DOHH2 (cell line): ENCODE measurements at regions not wholly inside any gene's neighbourhood (a gene's known extent, or its start where the extent isn't known, plus 50 kb on each side); places are given as distances from the start of the nearest gene placed in this dataset.

Source experiments
- H3F3A ChIP-seq: fragments of 200-600 bp; sonication (generic), shearing (Covaris generic); 2 replicates; pipeline ENCODE4 v1.6.0; 2016; ENCODE audit warnings: antibody characterized with exemption, mild to moderate bottlenecking; ENCODE audit not compliant: control insufficient read depth, insufficient read depth
- H3K27ac ChIP-seq: fragments of 200-600 bp; sonication (generic); 2 replicates; pipeline ENCODE4 v1.5.1; 2014; ENCODE audit warnings: low read depth, mild to moderate bottlenecking, low read length, moderate library complexity
- H3K27me3 ChIP-seq: fragments of 200-600 bp; sonication (generic); 2 replicates; pipeline ENCODE4 v1.6.1; 2014; ENCODE audit warnings: mild to moderate bottlenecking, low read length, mixed read lengths; ENCODE audit not compliant: control insufficient read depth
- H3K36me3 ChIP-seq: fragments of 200-600 bp; sonication (generic); 2 replicates; pipeline ENCODE4 v1.6.1; 2014; ENCODE audit warnings: mild to moderate bottlenecking, low read length, moderate library complexity, mixed read lengths; ENCODE audit not compliant: control insufficient read depth
- H3K4me1 ChIP-seq: fragments of 200-600 bp; sonication (generic); 2 replicates; pipeline ENCODE4 v1.6.1; 2014; ENCODE audit warnings: mild to moderate bottlenecking, low read length, mixed read lengths; ENCODE audit not compliant: control insufficient read depth
- H3K4me2 ChIP-seq: fragments of 200-600 bp; sonication (generic); 2 replicates; pipeline ENCODE4 v1.6.0; 2014; ENCODE audit warnings: mild to moderate bottlenecking, low read length, moderate library complexity
- H3K4me3 ChIP-seq: fragments of 200-600 bp; sonication (generic); 2 replicates; pipeline ENCODE4 v1.5.1; 2014; ENCODE audit warnings: mild to moderate bottlenecking, low read length, mixed read lengths
- H3K79me2 ChIP-seq: fragments of 200-600 bp; sonication (generic); 2 replicates; pipeline ENCODE4 v1.6.1; 2014; ENCODE audit warnings: mild to moderate bottlenecking, low read length, mixed read lengths; ENCODE audit not compliant: control insufficient read depth
- H3K9me2 ChIP-seq: fragments of 200-600 bp; sonication (generic); replicated peaks from 2 replicates; pipeline ENCODE4 v1.6.1; 2014; ENCODE audit warnings: mild to moderate bottlenecking, low read length, mixed read lengths; ENCODE audit not compliant: control insufficient read depth
- H3K9me3 ChIP-seq: fragments of 200-600 bp; sonication (generic); 2 replicates; pipeline ENCODE4 v1.6.1; 2014; ENCODE audit warnings: antibody characterized with exemption, low read length, mixed read lengths; ENCODE audit not compliant: control insufficient read depth, insufficient read depth
- H4K20me1 ChIP-seq: fragments of 200-600 bp; sonication (generic); 2 replicates; pipeline ENCODE4 v1.6.0; 2014; ENCODE audit warnings: low read depth, mild to moderate bottlenecking, antibody characterized with exemption, low read length, moderate library complexity; ENCODE audit not compliant: control insufficient read depth, insufficient read depth
- EZH2phosphoT487 ChIP-seq: fragments of 200-600 bp; sonication (generic); IDR thresholded peaks from 2 replicates; pipeline ENCODE4 v1.6.1; 2017; ENCODE audit warnings: borderline replicate concordance, mild to moderate bottlenecking, antibody characterized with exemption, low read length, moderate library complexity, mixed read lengths
- TF ChIP-seq, protein P1 (sequence below): fragments of 200-600 bp; sonication (generic); IDR thresholded peaks from one replicate; pipeline ENCODE4 v1.5.1; 2014; ENCODE audit warnings: antibody characterized with exemption, mild to moderate bottlenecking, low read depth, low read length; ENCODE audit not compliant: poor library complexity, severe bottlenecking

DNA sequence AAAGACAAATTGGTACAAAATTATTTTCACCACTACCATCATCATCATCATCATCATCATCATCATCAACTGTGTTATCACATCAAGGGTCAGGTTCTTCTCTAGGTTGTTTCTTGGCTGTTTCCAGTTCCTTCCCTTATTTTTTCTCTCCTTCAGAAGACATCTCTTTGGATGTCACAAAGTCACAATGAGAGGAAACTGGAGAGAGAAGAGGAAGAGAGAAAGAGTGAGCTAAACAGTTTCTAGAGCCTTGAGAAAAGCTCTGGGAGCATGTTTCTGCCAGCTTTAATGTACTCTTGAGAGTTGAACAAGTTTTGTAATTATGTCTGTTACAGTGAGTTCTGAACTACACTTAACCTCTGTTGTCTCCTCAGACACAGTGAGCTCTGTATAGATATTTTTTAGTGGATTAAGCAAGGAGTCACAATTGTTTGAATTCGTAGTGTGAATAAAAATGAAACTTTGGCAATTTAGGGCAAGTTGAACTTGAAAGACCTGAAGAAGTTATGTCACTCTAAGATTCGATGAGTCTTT, 123.0 kb upstream of the AKIRIN2 start:
- Histone ChIP-seq H3K4me1 (peaks cover 58% of the 10 kb centered on the region), H3K4me2 (peak overlapping the region; percentile 65), H3K9me2 (no peaks in the 10 kb centered on the region), H3K79me2 (peaks cover 21% of the 10 kb centered on the region), H3K27ac (peak overlapping the region; percentile 61), H3K27me3 (no peaks in the 10 kb centered on the region), H3F3A (peaks cover 26% of the 10 kb centered on the region), H3K4me3 (peak overlapping the region; percentile 49), H4K20me1 (no peaks in the 10 kb centered on the region), H3K9me3 (no peaks in the 10 kb centered on the region), H3K36me3 (peaks cover 17% of the 10 kb centered on the region)
- TF ChIP-seq, protein P1, sequence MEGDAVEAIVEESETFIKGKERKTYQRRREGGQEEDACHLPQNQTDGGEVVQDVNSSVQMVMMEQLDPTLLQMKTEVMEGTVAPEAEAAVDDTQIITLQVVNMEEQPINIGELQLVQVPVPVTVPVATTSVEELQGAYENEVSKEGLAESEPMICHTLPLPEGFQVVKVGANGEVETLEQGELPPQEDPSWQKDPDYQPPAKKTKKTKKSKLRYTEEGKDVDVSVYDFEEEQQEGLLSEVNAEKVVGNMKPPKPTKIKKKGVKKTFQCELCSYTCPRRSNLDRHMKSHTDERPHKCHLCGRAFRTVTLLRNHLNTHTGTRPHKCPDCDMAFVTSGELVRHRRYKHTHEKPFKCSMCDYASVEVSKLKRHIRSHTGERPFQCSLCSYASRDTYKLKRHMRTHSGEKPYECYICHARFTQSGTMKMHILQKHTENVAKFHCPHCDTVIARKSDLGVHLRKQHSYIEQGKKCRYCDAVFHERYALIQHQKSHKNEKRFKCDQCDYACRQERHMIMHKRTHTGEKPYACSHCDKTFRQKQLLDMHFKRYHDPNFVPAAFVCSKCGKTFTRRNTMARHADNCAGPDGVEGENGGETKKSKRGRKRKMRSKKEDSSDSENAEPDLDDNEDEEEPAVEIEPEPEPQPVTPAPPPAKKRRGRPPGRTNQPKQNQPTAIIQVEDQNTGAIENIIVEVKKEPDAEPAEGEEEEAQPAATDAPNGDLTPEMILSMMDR = no peak
- no peak for TF ChIP-seq EZH2phosphoT487

DNA sequence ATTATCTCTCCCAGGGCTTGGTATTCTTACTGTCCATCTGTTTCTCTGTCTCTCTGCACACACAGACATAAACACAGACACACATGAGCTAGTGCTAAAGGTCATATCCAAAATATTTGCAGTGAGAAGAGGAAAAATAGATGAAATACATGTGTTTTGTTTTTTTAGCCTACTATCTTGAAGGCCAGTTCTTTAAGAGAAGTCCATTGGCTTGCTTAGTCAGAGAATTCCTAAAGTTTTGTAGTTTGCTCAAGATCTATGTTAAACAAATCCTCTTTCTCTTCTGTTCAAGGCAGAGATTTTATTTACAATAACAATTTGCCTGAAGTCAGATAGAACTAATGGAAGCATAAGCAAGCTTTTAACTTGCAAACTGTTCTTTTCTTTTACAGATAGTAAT, 120.0 kb upstream of the AKIRIN2 start:
- H3K79me2 ChIP-seq = peaks cover 1% of the 10 kb centered on the region; the same call in 1 of the 2 replicates
- peaks cover 28% of the 10 kb centered on the region for H3K4me1 ChIP-seq
- peaks cover 17% of the 10 kb centered on the region for H3F3A ChIP-seq
- no peak overlapping the region for H3K4me2 ChIP-seq
- no peaks in the 10 kb centered on the region for H4K20me1 ChIP-seq
- TF ChIP-seq, protein P1 = no peak
- TF ChIP-seq EZH2phosphoT487 = no peak
- H3K36me3 ChIP-seq = peaks cover 8% of the 10 kb centered on the region
- H3K9me2 ChIP-seq = no peaks in the 10 kb centered on the region
- H3K4me3 ChIP-seq = no peak overlapping the region
- H3K9me3 ChIP-seq = no peaks in the 10 kb centered on the region
- H3K27ac ChIP-seq = no peak overlapping the region
- H3K27me3 ChIP-seq = no peaks in the 10 kb centered on the region

DNA sequence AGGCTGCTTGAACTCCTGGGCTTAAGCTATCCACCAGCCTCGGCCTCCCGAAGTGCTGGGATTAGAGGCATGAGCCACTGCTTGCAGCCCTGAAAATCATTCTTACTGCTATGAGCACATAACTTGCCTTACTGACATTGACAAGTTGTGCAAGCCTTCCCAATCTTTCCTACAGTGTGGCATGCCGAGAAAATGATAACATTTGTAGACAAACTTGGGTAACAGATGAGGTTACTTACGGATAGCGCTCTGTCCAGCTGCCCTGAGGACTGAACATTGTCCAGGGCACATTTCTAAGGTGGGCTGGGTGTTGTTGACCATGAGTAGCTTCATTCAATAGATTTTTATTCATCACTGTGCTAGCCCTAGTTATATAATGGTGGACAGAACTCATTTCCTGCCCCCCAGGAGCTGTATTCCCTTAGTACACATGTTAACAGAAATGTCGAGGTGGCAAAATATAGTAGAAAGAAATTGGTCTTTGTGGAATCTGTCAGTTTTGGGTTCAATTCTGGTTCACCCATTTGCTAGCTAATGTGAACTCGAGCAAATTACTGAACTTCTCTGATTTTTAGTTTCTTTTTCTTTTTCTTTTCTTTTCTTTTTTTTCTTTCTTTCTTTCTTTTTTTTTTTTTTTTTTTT, 118.4 kb upstream of the AKIRIN2 start:
- no peaks in the 10 kb centered on the region for H3K27me3 ChIP-seq
- TF ChIP-seq, protein P1 = no peak
- no peak for TF ChIP-seq EZH2phosphoT487
- no peak overlapping the region for H3K4me3 ChIP-seq
- peaks cover 12% of the 10 kb centered on the region for H3K4me1 ChIP-seq
- no peaks in the 10 kb centered on the region for H3K9me2 ChIP-seq
- peaks cover 7% of the 10 kb centered on the region for H3K36me3 ChIP-seq
- H3K79me2 ChIP-seq = no peaks in the 10 kb centered on the region
- H3F3A ChIP-seq = peaks cover 11% of the 10 kb centered on the region
- H3K27ac ChIP-seq = no peak overlapping the region
- no peaks in the 10 kb centered on the region for H3K9me3 ChIP-seq
- no peaks in the 10 kb centered on the region for H4K20me1 ChIP-seq
- H3K4me2 ChIP-seq = no peak overlapping the region
